Body of pancreas (tissue), 4 donors: ENCODE measurements at regions not wholly inside any gene's neighbourhood (a gene's known extent, or its start where the extent isn't known, plus 50 kb on each side); places are given as distances from the start of the nearest gene placed in this dataset.
"Not testable (repeated sequence)": the region's sequence is repeated elsewhere in the genome, so short reads cannot be mapped to it uniquely, and the experiment has no call there.

Source experiments
- ATAC-seq: fragments of 150-250 bp; one replicate; pipeline ENCODE4 v1.9.1; 2016
- DNase-seq, 4 donors: peaks; one replicate each; pipeline ENCODE4 v3.0.0-alpha.2; 2019
- H3K27ac ChIP-seq, 4 donors: fragments of 200-600 bp; sonication (generic); 1 replicate in 3 of 4; 2 replicates in 1 of 4; pipeline versions ENCODE4 v1.5.1 to v1.6.1; 2016 to 2019; ENCODE audit warnings: mild to moderate bottlenecking in 1 of 4, mixed read lengths in 1 of 4, moderate library complexity in 1 of 4
- H3K27me3 ChIP-seq, 2 donors: fragments of 200-600 bp; sonication (generic); one replicate each; pipeline ENCODE4 v1.6.0; 2016; ENCODE audit warnings: mild to moderate bottlenecking in 1 of 2
- H3K36me3 ChIP-seq, 2 donors: fragments of 200-600 bp; sonication (generic); replicated peaks in 1 of 2; 2 replicates each; pipeline ENCODE4 v1.5.1; 2016; ENCODE audit warnings: low read depth in 2 of 2; ENCODE audit not compliant: insufficient read depth in 1 of 2
- H3K4me1 ChIP-seq: fragments of 200-600 bp; sonication (generic); one replicate; pipeline ENCODE4 v1.6.0; 2016
- H3K4me3 ChIP-seq, 2 donors: fragments of 200-600 bp; sonication (generic); 1 replicate in 1 of 2; 2 replicates in 1 of 2; pipeline ENCODE4 v1.5.1; 2016 to 2019
- H3K9me3 ChIP-seq, 3 donors: fragments of 200-600 bp; sonication (generic); 1 replicate in 2 of 3; 2 replicates in 1 of 3; pipeline ENCODE4 v1.5.1; 2016
- POLR2A ChIP-seq, 3 donors: fragments of 450-650 bp; IDR thresholded peaks; one replicate each; pipeline ENCODE4 v1.6.1; 2016; ENCODE audit warnings: antibody characterized with exemption in 3 of 3, mild to moderate bottlenecking in 2 of 3
- WGBS, 2 donors: methylation state at CpG; one replicate each; pipeline ENCODE4 v1.1.5; 2017; 5-methylcytosine and 5-hydroxymethylcytosine counted together
- intact Hi-C: fragments of 100-400 bp; cut with DNase I; formaldehyde crosslinking; loops from one replicate; pipeline ENCODE4 v1.15.1; 2023
- TF ChIP-seq, protein P1 (sequence below), 7 experiments: fragments of 450-650 bp in 4 of 7; fragments of 200-600 bp in 3 of 7; sonication (generic) in 3 of 7; IDR thresholded peaks; one replicate each; pipeline ENCODE4 v1.5.1; 2016 to 2019; ENCODE audit warnings: antibody characterized with exemption in 7 of 7

DNA sequence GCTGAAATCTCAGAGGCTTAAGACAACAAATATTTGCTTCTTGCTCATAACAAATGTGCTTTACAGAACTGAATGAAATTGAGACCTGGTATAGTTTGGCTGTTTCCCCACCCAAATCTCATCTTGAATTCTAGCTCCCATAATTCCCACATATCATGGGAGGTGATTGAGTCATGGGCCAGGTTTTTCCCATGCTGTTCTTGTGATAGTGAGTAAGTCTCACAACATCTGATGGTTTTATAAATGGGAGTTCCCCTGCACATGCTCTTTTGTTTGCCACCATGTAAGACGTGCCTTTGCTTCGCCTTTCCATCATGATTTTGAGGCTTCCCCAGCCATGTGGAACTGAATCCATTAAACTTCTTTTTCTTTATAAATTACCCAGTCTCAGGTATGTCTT, 221.1 kb upstream of the DIPK2B start:
- no peak overlapping the region for H3K27ac ChIP-seq
- 65 to 75% methylated on average over 2 of the region's 2 CpGs for WGBS, 2 donors
- H3K4me3 ChIP-seq = no peak overlapping the region
- H3K9me3 ChIP-seq = no peaks in the 10 kb centered on the region
- H3K27me3 ChIP-seq = no peaks in the 10 kb centered on the region
- H3K4me1 ChIP-seq = no peaks in the 10 kb centered on the region
- no peaks in the 10 kb centered on the region for H3K36me3 ChIP-seq
- ATAC-seq (no peak), DNase-seq (no peak)
- TF ChIP-seq, protein P1, sequence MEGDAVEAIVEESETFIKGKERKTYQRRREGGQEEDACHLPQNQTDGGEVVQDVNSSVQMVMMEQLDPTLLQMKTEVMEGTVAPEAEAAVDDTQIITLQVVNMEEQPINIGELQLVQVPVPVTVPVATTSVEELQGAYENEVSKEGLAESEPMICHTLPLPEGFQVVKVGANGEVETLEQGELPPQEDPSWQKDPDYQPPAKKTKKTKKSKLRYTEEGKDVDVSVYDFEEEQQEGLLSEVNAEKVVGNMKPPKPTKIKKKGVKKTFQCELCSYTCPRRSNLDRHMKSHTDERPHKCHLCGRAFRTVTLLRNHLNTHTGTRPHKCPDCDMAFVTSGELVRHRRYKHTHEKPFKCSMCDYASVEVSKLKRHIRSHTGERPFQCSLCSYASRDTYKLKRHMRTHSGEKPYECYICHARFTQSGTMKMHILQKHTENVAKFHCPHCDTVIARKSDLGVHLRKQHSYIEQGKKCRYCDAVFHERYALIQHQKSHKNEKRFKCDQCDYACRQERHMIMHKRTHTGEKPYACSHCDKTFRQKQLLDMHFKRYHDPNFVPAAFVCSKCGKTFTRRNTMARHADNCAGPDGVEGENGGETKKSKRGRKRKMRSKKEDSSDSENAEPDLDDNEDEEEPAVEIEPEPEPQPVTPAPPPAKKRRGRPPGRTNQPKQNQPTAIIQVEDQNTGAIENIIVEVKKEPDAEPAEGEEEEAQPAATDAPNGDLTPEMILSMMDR (IDR thresholded peaks at IDR 0.05) = no peak
- TF ChIP-seq POLR2A (IDR thresholded peaks at IDR 0.05) = no peak
- intact Hi-C loops = no loop called here

DNA sequence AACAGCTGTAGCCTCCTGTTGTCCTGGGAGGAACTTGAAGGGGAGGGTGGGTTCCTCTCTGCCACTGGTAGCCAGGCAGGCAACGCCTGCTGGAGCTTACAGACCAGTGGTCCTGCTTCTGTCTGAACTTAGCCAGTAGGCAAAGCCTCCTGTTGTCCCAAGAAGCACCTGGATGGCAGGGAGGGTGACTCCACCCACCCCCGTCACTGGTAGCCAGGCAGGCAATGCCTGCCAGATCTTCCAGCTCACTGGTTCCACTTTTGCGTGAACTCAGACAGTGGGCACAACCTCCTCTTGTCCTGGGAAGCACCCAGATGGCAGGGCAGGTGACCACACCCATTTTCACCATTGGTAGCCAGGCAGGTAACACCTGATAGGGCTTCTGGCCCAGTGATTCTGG, 203.5 kb upstream of the DIPK2B start:
- no peaks in the 10 kb centered on the region for H3K4me1 ChIP-seq
- intact Hi-C loops = no loop called here

DNA sequence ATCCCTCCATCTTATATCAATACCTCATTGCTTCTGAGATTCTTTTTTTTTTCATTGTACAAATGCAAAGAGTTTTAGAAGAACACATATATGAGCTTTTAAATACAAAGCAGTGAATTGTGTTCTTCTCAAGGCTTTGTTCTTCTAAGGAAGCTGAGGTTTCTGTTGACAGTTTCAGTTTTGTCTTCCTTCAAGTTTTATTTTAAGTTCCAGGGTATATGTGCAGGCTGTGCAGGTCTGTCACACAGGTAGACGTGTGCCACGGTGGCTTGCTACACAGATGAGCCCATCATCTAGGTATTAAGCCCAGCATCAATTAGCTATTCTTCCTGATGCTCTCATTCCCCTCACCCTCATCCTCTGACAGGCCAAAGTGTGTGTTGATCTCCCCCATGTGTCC, 201.2 kb upstream of the DIPK2B start:
- Histone ChIP-seq H3K27ac (no peak overlapping the region), H3K27me3 (no peaks in the 10 kb centered on the region), H3K4me3 (no peak overlapping the region), H3K36me3 (no peaks in the 10 kb centered on the region), H3K9me3 (no peaks in the 10 kb centered on the region), H3K4me1 (no peaks in the 10 kb centered on the region)
- intact Hi-C loops = no loop called here
- 30 to 85% methylated on average over 2 of the region's 2 CpGs for WGBS, 2 donors
- no peak for TF ChIP-seq POLR2A (IDR thresholded peaks at IDR 0.05)
- TF ChIP-seq, protein P1 (IDR thresholded peaks at IDR 0.05) = no peak
- DNase-seq (no peak), ATAC-seq (no peak)

More for the DNA sequence above, 203.5 kb upstream of the DIPK2B start:
- no peak overlapping the region for H3K27ac ChIP-seq
- DNase-seq = peak in 3 of 4 donors; percentile 3 to 26 (median 24)
- no peaks in the 10 kb centered on the region for H3K9me3 ChIP-seq
- no peak overlapping the region for H3K4me3 ChIP-seq
- no peaks in the 10 kb centered on the region for H3K27me3 ChIP-seq
- WGBS, 2 donors = 33% methylated on average over 1 of the region's 3 CpGs; no CpG with 5 or more reads in 1 of the 2 donors
- H3K36me3 ChIP-seq = no peaks in the 10 kb centered on the region
- no peak for ATAC-seq
- no peak for TF ChIP-seq POLR2A (IDR thresholded peaks at IDR 0.05)
- TF ChIP-seq, protein P1 (IDR thresholded peaks at IDR 0.05) = no peak

DNA sequence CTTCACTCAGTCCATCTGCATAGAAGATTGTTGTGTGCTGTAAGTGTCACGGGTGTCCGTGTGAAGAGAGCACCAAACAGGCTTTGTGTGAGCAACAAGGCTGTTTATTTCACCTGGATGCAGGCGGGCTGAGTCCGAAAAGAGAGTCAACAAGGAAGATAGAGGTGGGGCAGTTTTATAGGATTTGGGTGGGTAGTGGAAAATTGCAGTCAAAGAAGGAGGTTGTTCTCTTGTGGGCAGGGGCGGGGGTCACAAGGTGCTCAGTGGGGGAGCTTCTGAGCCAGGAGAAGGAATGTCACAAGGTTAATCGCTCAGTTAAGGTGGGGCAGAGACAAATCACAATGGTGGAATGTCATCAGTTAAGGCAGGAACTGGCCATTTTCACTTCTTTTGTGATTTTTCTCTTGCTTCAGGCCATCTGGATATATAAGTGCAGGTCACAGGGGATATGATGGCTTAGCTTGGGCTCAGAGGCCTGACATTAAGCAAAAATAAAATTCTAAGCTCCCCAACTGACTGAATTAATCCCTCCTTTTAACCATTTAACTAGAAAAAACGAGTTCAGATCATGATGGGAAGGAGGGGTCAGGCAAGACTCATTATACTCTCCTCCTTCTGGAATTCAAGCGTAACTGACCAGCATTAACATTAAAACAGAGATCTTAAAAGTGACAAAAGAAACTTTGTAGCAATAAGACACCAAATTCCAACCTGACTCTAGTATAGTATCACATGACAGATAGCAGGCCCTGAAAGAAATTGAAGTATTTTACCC, 200.5 kb upstream of the DIPK2B start:
- intact Hi-C loops, H3K4me1 ChIP-seq, H3K27ac ChIP-seq, H3K4me3 ChIP-seq, DNase-seq, H3K9me3 ChIP-seq, ATAC-seq, H3K36me3 ChIP-seq, H3K27me3 ChIP-seq: not testable (repeated sequence)
- WGBS, 2 donors = 63 to 74% methylated on average over 8 of the region's 8 CpGs

DNA sequence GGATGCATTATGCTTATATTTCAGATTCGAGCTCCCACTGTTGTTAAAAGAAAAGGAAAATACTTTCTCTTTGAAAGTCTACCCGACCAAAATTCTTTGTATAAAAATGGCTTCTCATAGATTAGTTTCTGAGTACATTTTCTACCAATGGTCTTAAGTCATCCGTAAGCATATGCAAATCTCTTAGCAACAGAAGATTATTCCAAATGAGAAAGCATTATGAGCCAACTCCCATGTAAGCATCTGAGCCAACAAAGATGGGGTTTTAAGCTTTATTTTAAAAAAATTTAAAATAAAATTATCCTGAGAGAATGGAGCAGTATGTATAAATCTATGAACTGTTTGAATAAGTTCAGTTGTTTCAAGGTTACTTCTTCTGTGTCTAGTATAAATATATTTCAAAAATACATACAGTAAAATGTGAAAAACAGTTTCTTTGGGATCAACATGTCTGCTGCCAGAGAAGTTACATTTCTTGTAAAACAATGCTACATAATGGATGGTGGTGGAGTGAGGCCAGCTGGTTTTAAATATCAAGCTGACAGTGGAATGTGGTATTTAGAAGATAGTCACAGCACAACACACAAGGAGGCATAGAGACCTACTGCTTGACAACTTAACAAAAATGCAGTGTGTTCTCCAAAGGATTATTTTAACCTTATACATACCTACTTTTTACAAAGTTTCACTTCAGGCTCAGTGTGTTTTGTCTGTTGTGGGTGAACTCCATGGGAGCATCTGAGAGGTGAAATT, 199.5 kb upstream of the DIPK2B start:
- H3K9me3 ChIP-seq = no peaks in the 10 kb centered on the region
- intact Hi-C loops = no loop called here
- 56 to 61% methylated on average over 3 of the region's 3 CpGs for WGBS, 2 donors
- no peak overlapping the region for H3K27ac ChIP-seq
- no peak overlapping the region for H3K4me3 ChIP-seq
- ATAC-seq (no peak), DNase-seq (no peak)
- no peaks in the 10 kb centered on the region for H3K4me1 ChIP-seq
- H3K36me3 ChIP-seq = no peaks in the 10 kb centered on the region
- TF ChIP-seq, protein P1 (IDR thresholded peaks at IDR 0.05) = no peak
- no peak for TF ChIP-seq POLR2A (IDR thresholded peaks at IDR 0.05)
- no peaks in the 10 kb centered on the region for H3K27me3 ChIP-seq
